ENCODE measurements at regions not wholly inside any gene's neighbourhood (a gene's known extent, or its start where the extent isn't known, plus 50 kb on each side); places are given as distances from the start of the nearest gene placed in this dataset.

DNA sequence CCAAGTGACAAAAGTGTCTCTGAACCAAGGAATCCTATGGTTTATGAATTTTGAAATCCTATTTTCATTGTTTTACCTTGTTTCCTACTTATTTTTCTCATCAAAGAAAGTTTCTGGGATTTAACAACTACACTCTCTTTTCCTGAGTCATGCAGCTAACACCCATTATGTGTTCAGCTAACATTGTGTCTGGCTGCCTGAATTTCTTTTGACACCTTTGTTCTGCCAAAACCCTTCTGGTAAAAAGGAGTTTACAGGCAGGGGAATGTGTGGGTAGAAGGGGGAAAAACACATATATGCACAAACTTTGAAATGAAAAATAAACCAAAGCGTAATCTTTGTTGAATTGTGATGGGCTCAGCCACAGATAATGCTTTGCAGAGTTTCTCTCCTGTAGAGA lies 146.2 kb downstream of the COX7C start (continued):
- TF ChIP-seq, protein P1, sequence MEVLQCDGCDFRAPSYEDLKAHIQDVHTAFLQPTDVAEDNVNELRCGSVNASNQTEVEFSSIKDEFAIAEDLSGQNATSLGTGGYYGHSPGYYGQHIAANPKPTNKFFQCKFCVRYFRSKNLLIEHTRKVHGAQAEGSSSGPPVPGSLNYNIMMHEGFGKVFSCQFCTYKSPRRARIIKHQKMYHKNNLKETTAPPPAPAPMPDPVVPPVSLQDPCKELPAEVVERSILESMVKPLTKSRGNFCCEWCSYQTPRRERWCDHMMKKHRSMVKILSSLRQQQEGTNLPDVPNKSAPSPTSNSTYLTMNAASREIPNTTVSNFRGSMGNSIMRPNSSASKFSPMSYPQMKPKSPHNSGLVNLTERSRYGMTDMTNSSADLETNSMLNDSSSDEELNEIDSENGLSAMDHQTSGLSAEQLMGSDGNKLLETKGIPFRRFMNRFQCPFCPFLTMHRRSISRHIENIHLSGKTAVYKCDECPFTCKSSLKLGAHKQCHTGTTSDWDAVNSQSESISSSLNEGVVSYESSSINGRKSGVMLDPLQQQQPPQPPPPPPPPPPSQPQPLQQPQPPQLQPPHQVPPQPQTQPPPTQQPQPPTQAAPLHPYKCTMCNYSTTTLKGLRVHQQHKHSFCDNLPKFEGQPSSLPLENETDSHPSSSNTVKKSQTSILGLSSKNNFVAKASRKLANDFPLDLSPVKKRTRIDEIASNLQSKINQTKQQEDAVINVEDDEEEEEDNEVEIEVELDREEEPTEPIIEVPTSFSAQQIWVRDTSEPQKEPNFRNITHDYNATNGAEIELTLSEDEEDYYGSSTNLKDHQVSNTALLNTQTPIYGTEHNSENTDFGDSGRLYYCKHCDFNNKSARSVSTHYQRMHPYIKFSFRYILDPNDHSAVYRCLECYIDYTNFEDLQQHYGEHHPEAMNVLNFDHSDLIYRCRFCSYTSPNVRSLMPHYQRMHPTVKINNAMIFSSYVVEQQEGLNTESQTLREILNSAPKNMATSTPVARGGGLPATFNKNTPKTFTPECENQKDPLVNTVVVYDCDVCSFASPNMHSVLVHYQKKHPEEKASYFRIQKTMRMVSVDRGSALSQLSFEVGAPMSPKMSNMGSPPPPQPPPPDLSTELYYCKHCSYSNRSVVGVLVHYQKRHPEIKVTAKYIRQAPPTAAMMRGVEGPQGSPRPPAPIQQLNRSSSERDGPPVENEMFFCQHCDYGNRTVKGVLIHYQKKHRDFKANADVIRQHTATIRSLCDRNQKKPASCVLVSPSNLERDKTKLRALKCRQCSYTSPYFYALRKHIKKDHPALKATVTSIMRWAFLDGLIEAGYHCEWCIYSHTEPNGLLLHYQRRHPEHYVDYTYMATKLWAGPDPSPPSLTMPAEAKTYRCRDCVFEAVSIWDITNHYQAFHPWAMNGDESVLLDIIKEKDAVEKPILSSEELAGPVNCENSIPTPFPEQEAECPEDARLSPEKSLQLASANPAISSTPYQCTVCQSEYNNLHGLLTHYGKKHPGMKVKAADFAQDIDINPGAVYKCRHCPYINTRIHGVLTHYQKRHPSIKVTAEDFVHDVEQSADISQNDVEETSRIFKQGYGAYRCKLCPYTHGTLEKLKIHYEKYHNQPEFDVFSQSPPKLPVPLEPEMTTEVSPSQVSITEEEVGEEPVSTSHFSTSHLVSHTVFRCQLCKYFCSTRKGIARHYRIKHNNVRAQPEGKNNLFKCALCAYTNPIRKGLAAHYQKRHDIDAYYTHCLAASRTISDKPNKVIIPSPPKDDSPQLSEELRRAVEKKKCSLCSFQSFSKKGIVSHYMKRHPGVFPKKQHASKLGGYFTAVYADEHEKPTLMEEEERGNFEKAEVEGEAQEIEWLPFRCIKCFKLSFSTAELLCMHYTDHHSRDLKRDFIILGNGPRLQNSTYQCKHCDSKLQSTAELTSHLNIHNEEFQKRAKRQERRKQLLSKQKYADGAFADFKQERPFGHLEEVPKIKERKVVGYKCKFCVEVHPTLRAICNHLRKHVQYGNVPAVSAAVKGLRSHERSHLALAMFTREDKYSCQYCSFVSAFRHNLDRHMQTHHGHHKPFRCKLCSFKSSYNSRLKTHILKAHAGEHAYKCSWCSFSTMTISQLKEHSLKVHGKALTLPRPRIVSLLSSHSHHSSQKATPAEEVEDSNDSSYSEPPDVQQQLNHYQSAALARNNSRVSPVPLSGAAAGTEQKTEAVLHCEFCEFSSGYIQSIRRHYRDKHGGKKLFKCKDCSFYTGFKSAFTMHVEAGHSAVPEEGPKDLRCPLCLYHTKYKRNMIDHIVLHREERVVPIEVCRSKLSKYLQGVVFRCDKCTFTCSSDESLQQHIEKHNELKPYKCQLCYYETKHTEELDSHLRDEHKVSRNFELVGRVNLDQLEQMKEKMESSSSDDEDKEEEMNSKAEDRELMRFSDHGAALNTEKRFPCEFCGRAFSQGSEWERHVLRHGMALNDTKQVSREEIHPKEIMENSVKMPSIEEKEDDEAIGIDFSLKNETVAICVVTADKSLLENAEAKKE (CRISPR knock-in tag; IDR thresholded peaks at IDR 0.05) = no peak
- TF ChIP-seq CTCF (conservative IDR thresholded peaks at IDR 0.05; ENCODE audit: low read depth in 2 of 2) (no peak), NANOG (IDR thresholded peaks at IDR 0.05; ENCODE audit: borderline replicate concordance) (no peak)

GRCh38 chr5:86765778-86766502 lies 148.2 kb downstream of the COX7C start:
- Histone ChIP-seq H2AFZ (no peak overlapping the region), H3K4me2 (no peak overlapping the region), H4K20me1 (replicated peaks; ENCODE audit: insufficient read depth) (no peaks in the 10 kb centered on the region), H3K4me1 (ENCODE audit: insufficient read depth) (no peaks in the 10 kb centered on the region), H3K79me2 (replicated peaks; ENCODE audit: insufficient read depth) (no peaks in the 10 kb centered on the region), H3K27me3 (ENCODE audit: insufficient read depth) (no peaks in the 10 kb centered on the region), H3F3A (replicated peaks; ENCODE audit: low read depth) (no peaks in the 10 kb centered on the region), H3K36me3 (ENCODE audit: insufficient read depth) (peaks cover 13% of the 10 kb centered on the region), H3K4me3 (no peak overlapping the region), H3K9me2 (ENCODE audit: insufficient read depth) (no peaks in the 10 kb centered on the region), H3K27ac (ENCODE audit: low read depth) (no peak overlapping the region)
- ATAC-seq (no peak), DNase-seq (ENCODE audit: low spot score) (no peak)
- Mint-ChIP-seq H3K4me3 (no peak overlapping the region), H3K27ac (no peak overlapping the region), H3K27me3 (ENCODE audit: insufficient read depth, low read depth, poor library complexity) (no peaks in the 10 kb centered on the region), H3K36me3 (ENCODE audit: low read depth) (peaks cover 16% of the 10 kb centered on the region; the same call in 2 of the 3 replicates), H3K9me3 (peaks cover 22% of the 10 kb centered on the region), H3K4me1 (peaks cover 20% of the 10 kb centered on the region)
- TF ChIP-seq STAT1 (IDR thresholded peaks at IDR 0.05; ENCODE audit: unreplicated experiment) (no peak), CTCF (conservative IDR thresholded peaks at IDR 0.05; ENCODE audit: low read depth in 2 of 2) (no peak), ZNF331 (CRISPR knock-in tag; IDR thresholded peaks at IDR 0.05; ENCODE audit: low read depth) (no peak), POLR2AphosphoS5 (IDR thresholded peaks at IDR 0.05; ENCODE audit: low read depth) (no peak)

Data from GM23338 (cell line).